DOHH2 (cell line): ENCODE measurements at regions not wholly inside any gene's neighbourhood (a gene's known extent, or its start where the extent isn't known, plus 50 kb on each side); places are given as distances from the start of the nearest gene placed in this dataset.

ENCODE experiments used
- H3F3A ChIP-seq: fragments of 200-600 bp; sonication (generic), shearing (Covaris generic); 2 replicates; pipeline ENCODE4 v1.6.0; 2016; ENCODE audit warnings: antibody characterized with exemption, mild to moderate bottlenecking; ENCODE audit not compliant: control insufficient read depth, insufficient read depth
- H3K27ac ChIP-seq: fragments of 200-600 bp; sonication (generic); 2 replicates; pipeline ENCODE4 v1.5.1; 2014; ENCODE audit warnings: low read depth, mild to moderate bottlenecking, low read length, moderate library complexity
- H3K27me3 ChIP-seq: fragments of 200-600 bp; sonication (generic); 2 replicates; pipeline ENCODE4 v1.6.1; 2014; ENCODE audit warnings: mild to moderate bottlenecking, low read length, mixed read lengths; ENCODE audit not compliant: control insufficient read depth
- H3K36me3 ChIP-seq: fragments of 200-600 bp; sonication (generic); 2 replicates; pipeline ENCODE4 v1.6.1; 2014; ENCODE audit warnings: mild to moderate bottlenecking, low read length, moderate library complexity, mixed read lengths; ENCODE audit not compliant: control insufficient read depth
- H3K4me1 ChIP-seq: fragments of 200-600 bp; sonication (generic); 2 replicates; pipeline ENCODE4 v1.6.1; 2014; ENCODE audit warnings: mild to moderate bottlenecking, low read length, mixed read lengths; ENCODE audit not compliant: control insufficient read depth
- H3K4me2 ChIP-seq: fragments of 200-600 bp; sonication (generic); 2 replicates; pipeline ENCODE4 v1.6.0; 2014; ENCODE audit warnings: mild to moderate bottlenecking, low read length, moderate library complexity
- H3K4me3 ChIP-seq: fragments of 200-600 bp; sonication (generic); 2 replicates; pipeline ENCODE4 v1.5.1; 2014; ENCODE audit warnings: mild to moderate bottlenecking, low read length, mixed read lengths
- H3K79me2 ChIP-seq: fragments of 200-600 bp; sonication (generic); 2 replicates; pipeline ENCODE4 v1.6.1; 2014; ENCODE audit warnings: mild to moderate bottlenecking, low read length, mixed read lengths; ENCODE audit not compliant: control insufficient read depth
- H3K9me2 ChIP-seq: fragments of 200-600 bp; sonication (generic); replicated peaks from 2 replicates; pipeline ENCODE4 v1.6.1; 2014; ENCODE audit warnings: mild to moderate bottlenecking, low read length, mixed read lengths; ENCODE audit not compliant: control insufficient read depth
- H3K9me3 ChIP-seq: fragments of 200-600 bp; sonication (generic); 2 replicates; pipeline ENCODE4 v1.6.1; 2014; ENCODE audit warnings: antibody characterized with exemption, low read length, mixed read lengths; ENCODE audit not compliant: control insufficient read depth, insufficient read depth
- H4K20me1 ChIP-seq: fragments of 200-600 bp; sonication (generic); 2 replicates; pipeline ENCODE4 v1.6.0; 2014; ENCODE audit warnings: low read depth, mild to moderate bottlenecking, antibody characterized with exemption, low read length, moderate library complexity; ENCODE audit not compliant: control insufficient read depth, insufficient read depth
- CTCF ChIP-seq: fragments of 200-600 bp; sonication (generic); IDR thresholded peaks from one replicate; pipeline ENCODE4 v1.5.1; 2014; ENCODE audit warnings: antibody characterized with exemption, mild to moderate bottlenecking, low read depth, low read length; ENCODE audit not compliant: poor library complexity, severe bottlenecking
- EZH2phosphoT487 ChIP-seq: fragments of 200-600 bp; sonication (generic); IDR thresholded peaks from 2 replicates; pipeline ENCODE4 v1.6.1; 2017; ENCODE audit warnings: borderline replicate concordance, mild to moderate bottlenecking, antibody characterized with exemption, low read length, moderate library complexity, mixed read lengths

- Histone ChIP-seq H3K9me2 (no peaks in the 10 kb centered on the region), H3K4me3 (no peak overlapping the region), H3K27me3 (no peaks in the 10 kb centered on the region), H3K4me1 (no peaks in the 10 kb centered on the region), H3F3A (no peaks in the 10 kb centered on the region), H3K36me3 (no peaks in the 10 kb centered on the region), H4K20me1 (no peaks in the 10 kb centered on the region), H3K9me3 (no peaks in the 10 kb centered on the region), H3K4me2 (no peak overlapping the region), H3K27ac (no peak overlapping the region), H3K79me2 (no peaks in the 10 kb centered on the region)
- TF ChIP-seq CTCF (no peak), EZH2phosphoT487 (no peak)
These were observed 69.2 kb downstream of the LYZL2 start for GRCh38 chr10:30560326-30560725.

- no peaks in the 10 kb centered on the region for H3K27me3 ChIP-seq
- H3K79me2 ChIP-seq, result no peaks in the 10 kb centered on the region
- no peaks in the 10 kb centered on the region for H3K9me2 ChIP-seq
- H3K27ac ChIP-seq, result no peak overlapping the region
- no peak for TF ChIP-seq CTCF
- TF ChIP-seq EZH2phosphoT487, result no peak
- no peak overlapping the region for H3K4me2 ChIP-seq
- H3K4me3 ChIP-seq, result no peak overlapping the region
- no peaks in the 10 kb centered on the region for H3F3A ChIP-seq
- H3K9me3 ChIP-seq, result no peaks in the 10 kb centered on the region
- no peaks in the 10 kb centered on the region for H4K20me1 ChIP-seq
- no peaks in the 10 kb centered on the region for H3K4me1 ChIP-seq
- H3K36me3 ChIP-seq, result no peaks in the 10 kb centered on the region
These were observed 70.4 kb downstream of the LYZL2 start for GRCh38 chr10:30559180-30559579.

GRCh38 chr10:30558411-30558810 lies 71.1 kb downstream of the LYZL2 start:
- Histone ChIP-seq H3K4me3 (no peak overlapping the region), H3K79me2 (no peaks in the 10 kb centered on the region), H3F3A (no peaks in the 10 kb centered on the region), H3K9me3 (no peaks in the 10 kb centered on the region), H3K9me2 (no peaks in the 10 kb centered on the region), H3K27ac (no peak overlapping the region), H3K27me3 (no peaks in the 10 kb centered on the region), H3K4me1 (no peaks in the 10 kb centered on the region), H4K20me1 (no peaks in the 10 kb centered on the region), H3K36me3 (no peaks in the 10 kb centered on the region), H3K4me2 (no peak overlapping the region)
- no peak for TF ChIP-seq CTCF
- no peak for TF ChIP-seq EZH2phosphoT487

- H4K20me1 ChIP-seq, result no peaks in the 10 kb centered on the region
- H3K4me3 ChIP-seq, result no peak overlapping the region
- no peak overlapping the region for H3K4me2 ChIP-seq
- no peaks in the 10 kb centered on the region for H3K4me1 ChIP-seq
- no peaks in the 10 kb centered on the region for H3K36me3 ChIP-seq
- no peak overlapping the region for H3K27ac ChIP-seq
- TF ChIP-seq CTCF, result no peak
- TF ChIP-seq EZH2phosphoT487, result no peak
- H3K27me3 ChIP-seq, result no peaks in the 10 kb centered on the region
- no peaks in the 10 kb centered on the region for H3K79me2 ChIP-seq
- H3F3A ChIP-seq, result no peaks in the 10 kb centered on the region
- no peaks in the 10 kb centered on the region for H3K9me3 ChIP-seq
- no peaks in the 10 kb centered on the region for H3K9me2 ChIP-seq
These were observed 71.7 kb downstream of the LYZL2 start for GRCh38 chr10:30557884-30558283.
